Fibroblast of lung (primary cell): ENCODE measurements at regions not wholly inside any gene's neighbourhood (a gene's known extent, or its start where the extent isn't known, plus 50 kb on each side); places are given as distances from the start of the nearest gene placed in this dataset.

Experiments used
- DNase-seq, 2 donors: peaks; one replicate each; pipeline versions ENCODE4 v3.0.0 to v3.0.0-alpha.2; 2010; ENCODE audit warnings: low read depth in 2 of 2
- H2AFZ ChIP-seq: 2 replicates; pipeline ENCODE4 v1.5.1; 2012; ENCODE audit warnings: low read length, control low read depth, inconsistent platforms
- H3K27ac ChIP-seq: 2 replicates; pipeline ENCODE4 v1.5.1; 2011; ENCODE audit warnings: low read length, control low read depth; ENCODE audit not compliant: insufficient read depth
- H3K27me3 ChIP-seq: 2 replicates; pipeline ENCODE4 v1.5.1; 2011; ENCODE audit warnings: mild to moderate bottlenecking, low read length; ENCODE audit not compliant: control insufficient read depth, insufficient read depth
- H3K36me3 ChIP-seq: 2 replicates; pipeline ENCODE4 v1.5.1; 2011; ENCODE audit warnings: low read length; ENCODE audit not compliant: control insufficient read depth, insufficient read depth
- H3K4me1 ChIP-seq: 2 replicates; pipeline ENCODE4 v1.5.1; 2011; ENCODE audit warnings: low read length; ENCODE audit not compliant: control insufficient read depth, insufficient read depth; ENCODE audit errors: extremely low read depth
- H3K4me2 ChIP-seq: 2 replicates; pipeline ENCODE4 v1.5.1; 2011; ENCODE audit warnings: low read length, control low read depth; ENCODE audit not compliant: insufficient read depth; ENCODE audit errors: extremely low read depth
- H3K4me3 ChIP-seq, 4 experiments: fragments of 200-600 bp in 1 of 4; sonication (generic) in 1 of 4; replicated peaks in 1 of 4; 2 replicates each; pipeline ENCODE4 v1.5.1; 2011 to 2016; ENCODE audit warnings: low read length in 4 of 4, low read depth in 3 of 4, mild to moderate bottlenecking in 3 of 4, control low read depth in 2 of 4, inconsistent platforms in 1 of 4, mixed read lengths in 1 of 4; ENCODE audit not compliant: insufficient read depth in 1 of 4; ENCODE audit errors: control extremely low read depth in 1 of 4
- H3K79me2 ChIP-seq: 2 replicates; pipeline ENCODE4 v1.5.1; 2012; ENCODE audit warnings: mild to moderate bottlenecking, low read length, inconsistent platforms; ENCODE audit not compliant: control insufficient read depth, insufficient read depth
- H3K9ac ChIP-seq: 2 replicates; pipeline ENCODE4 v1.5.1; 2011; ENCODE audit warnings: mild to moderate bottlenecking, low read length, control low read depth; ENCODE audit not compliant: insufficient read depth
- H3K9me3 ChIP-seq: 2 replicates; pipeline ENCODE4 v1.5.1; 2012; ENCODE audit warnings: low read depth, low read length; ENCODE audit not compliant: control insufficient read depth, insufficient read depth
- H4K20me1 ChIP-seq: 2 replicates; pipeline ENCODE4 v1.5.1; 2011; ENCODE audit warnings: low read length; ENCODE audit not compliant: control insufficient read depth, insufficient read depth; ENCODE audit errors: extremely low read depth
- EZH2 ChIP-seq: IDR thresholded peaks from 2 replicates; pipeline ENCODE4 v1.5.1; 2012; ENCODE audit warnings: low read length, control low read depth, mild to moderate bottlenecking; ENCODE audit errors: missing control alignments
- TF ChIP-seq, protein P1 (sequence below), 2 donors: IDR thresholded peaks in 1 of 2; conservative IDR thresholded peaks in 1 of 2; 1 replicate in 1 of 2; 2 replicates in 1 of 2; pipeline ENCODE4 v1.5.1; 2011 to 2012; ENCODE audit warnings: low read length in 2 of 2, control low read depth in 1 of 2, inconsistent platforms in 1 of 2, low read depth in 1 of 2, mild to moderate bottlenecking in 1 of 2

DNA sequence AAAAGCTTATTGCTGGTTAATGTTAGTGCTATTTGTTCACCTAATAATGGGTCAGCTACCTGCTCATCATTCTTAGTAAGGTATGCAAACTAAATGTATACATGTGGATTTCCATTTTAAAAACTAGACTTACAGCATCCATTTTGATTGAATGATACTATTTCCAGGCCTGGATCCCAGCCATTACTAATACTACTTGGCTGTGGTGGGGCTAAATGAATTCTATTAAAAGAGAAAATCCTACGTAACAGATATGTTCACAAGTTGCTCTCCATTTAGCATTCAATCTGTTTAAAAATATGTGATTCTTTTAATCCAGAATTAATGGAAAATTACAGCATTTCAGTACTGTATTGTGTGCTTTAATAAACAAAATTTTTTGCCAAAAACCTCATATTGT is 169.4 kb upstream of the MIR17HG start:
- no peak overlapping the region for H3K9ac ChIP-seq
- H3K36me3 ChIP-seq, result no peaks in the 10 kb centered on the region
- H3K27me3 ChIP-seq, result no peaks in the 10 kb centered on the region
- no peaks in the 10 kb centered on the region for H4K20me1 ChIP-seq
- no peak for TF ChIP-seq EZH2
- TF ChIP-seq, protein P1, sequence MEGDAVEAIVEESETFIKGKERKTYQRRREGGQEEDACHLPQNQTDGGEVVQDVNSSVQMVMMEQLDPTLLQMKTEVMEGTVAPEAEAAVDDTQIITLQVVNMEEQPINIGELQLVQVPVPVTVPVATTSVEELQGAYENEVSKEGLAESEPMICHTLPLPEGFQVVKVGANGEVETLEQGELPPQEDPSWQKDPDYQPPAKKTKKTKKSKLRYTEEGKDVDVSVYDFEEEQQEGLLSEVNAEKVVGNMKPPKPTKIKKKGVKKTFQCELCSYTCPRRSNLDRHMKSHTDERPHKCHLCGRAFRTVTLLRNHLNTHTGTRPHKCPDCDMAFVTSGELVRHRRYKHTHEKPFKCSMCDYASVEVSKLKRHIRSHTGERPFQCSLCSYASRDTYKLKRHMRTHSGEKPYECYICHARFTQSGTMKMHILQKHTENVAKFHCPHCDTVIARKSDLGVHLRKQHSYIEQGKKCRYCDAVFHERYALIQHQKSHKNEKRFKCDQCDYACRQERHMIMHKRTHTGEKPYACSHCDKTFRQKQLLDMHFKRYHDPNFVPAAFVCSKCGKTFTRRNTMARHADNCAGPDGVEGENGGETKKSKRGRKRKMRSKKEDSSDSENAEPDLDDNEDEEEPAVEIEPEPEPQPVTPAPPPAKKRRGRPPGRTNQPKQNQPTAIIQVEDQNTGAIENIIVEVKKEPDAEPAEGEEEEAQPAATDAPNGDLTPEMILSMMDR (conservative IDR thresholded peaks at IDR 0.05 in 1 of 2, IDR thresholded peaks at IDR 0.05 in 1 of 2; ENCODE audit: low read depth in 1 of 2, low read length in 2 of 2), result no peak
- no peaks in the 10 kb centered on the region for H3K4me1 ChIP-seq
- DNase-seq, result no peak
- H3K9me3 ChIP-seq, result no peaks in the 10 kb centered on the region
- no peaks in the 10 kb centered on the region for H3K79me2 ChIP-seq
- H3K4me2 ChIP-seq, result no peak overlapping the region
- H3K27ac ChIP-seq, result no peak overlapping the region
- no peak overlapping the region for H2AFZ ChIP-seq
- H3K4me3 ChIP-seq, result no peak overlapping the region

DNA sequence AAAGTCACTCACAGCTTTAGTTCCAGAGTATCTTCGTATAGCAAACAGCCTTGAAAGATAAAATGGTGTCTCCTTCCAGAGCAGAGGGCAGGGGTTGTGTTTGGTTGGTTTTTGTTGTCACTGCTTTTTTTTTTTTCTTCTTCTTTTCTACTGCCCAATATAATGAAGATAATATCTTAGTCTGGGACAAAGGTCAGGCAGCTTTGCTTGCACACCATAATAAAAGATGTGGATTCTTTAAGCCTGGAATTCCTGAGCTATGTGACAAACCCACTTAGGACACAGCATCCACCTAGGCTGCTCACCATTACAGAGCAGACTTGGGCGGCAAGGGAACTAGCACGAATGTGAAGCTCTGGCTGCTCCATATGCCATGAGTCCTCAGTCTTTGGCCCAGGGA is 165.6 kb upstream of the MIR17HG start:
- TF ChIP-seq, protein P1 (conservative IDR thresholded peaks at IDR 0.05 in 1 of 2, IDR thresholded peaks at IDR 0.05 in 1 of 2; ENCODE audit: low read depth in 1 of 2, low read length in 2 of 2), result no peak
- TF ChIP-seq EZH2, result no peak
- no peaks in the 10 kb centered on the region for H3K79me2 ChIP-seq
- H3K4me1 ChIP-seq, result no peaks in the 10 kb centered on the region
- H3K27me3 ChIP-seq, result no peaks in the 10 kb centered on the region
- H3K27ac ChIP-seq, result no peak overlapping the region
- H3K4me2 ChIP-seq, result no peak overlapping the region
- no peak overlapping the region for H3K4me3 ChIP-seq
- H2AFZ ChIP-seq, result no peak overlapping the region
- H3K9ac ChIP-seq, result no peak overlapping the region
- no peak for DNase-seq
- no peaks in the 10 kb centered on the region for H4K20me1 ChIP-seq
- H3K36me3 ChIP-seq, result no peaks in the 10 kb centered on the region
- H3K9me3 ChIP-seq, result no peaks in the 10 kb centered on the region

DNA sequence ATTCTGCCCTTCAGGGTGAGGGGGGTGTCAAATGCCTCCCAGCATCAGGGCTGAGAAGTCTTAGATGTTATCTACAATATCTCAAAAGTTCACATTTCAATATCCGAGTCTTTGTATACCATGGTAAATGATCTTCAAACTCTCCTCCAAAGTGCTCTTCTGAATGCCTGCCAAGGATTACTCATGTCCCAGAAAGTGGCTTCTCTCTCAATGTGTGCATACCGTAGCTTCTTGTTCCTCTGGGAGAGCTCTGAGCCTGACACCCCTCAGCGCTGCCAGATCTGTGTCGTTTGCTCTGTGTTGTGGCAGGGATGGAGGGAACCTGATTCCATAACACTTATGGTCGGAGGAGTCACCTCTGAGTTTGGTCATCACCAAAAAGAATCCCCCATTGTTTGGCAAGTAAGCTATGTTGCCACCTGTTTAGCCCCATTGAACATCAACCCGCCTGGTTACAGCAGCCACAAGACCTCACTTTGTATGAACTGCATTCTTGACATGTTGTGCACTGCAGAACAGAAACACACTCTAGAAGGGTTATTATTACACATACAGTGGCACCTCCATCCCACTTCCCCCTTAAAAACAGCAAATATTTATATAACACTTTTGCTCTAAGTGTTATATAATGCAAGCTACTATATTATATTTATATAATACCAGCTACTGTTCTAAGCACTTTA is 163.1 kb upstream of the MIR17HG start:
- no peak overlapping the region for H3K27ac ChIP-seq
- no peak overlapping the region for H2AFZ ChIP-seq
- H3K27me3 ChIP-seq, result no peaks in the 10 kb centered on the region

More for the DNA sequence above, 163.1 kb upstream of the MIR17HG start:
- TF ChIP-seq, protein P1 (conservative IDR thresholded peaks at IDR 0.05 in 1 of 2, IDR thresholded peaks at IDR 0.05 in 1 of 2; ENCODE audit: low read depth in 1 of 2, low read length in 2 of 2), result no peak
- no peak for TF ChIP-seq EZH2
- Histone ChIP-seq H3K4me2 (no peak overlapping the region), H3K9me3 (no peaks in the 10 kb centered on the region), H3K36me3 (no peaks in the 10 kb centered on the region), H3K79me2 (no peaks in the 10 kb centered on the region), H3K4me3 (no peak overlapping the region), H4K20me1 (no peaks in the 10 kb centered on the region), H3K9ac (no peak overlapping the region), H3K4me1 (no peaks in the 10 kb centered on the region)
- peak in 1 of 2 donors; percentile 28 for DNase-seq
